Neuronal stem cell (in vitro differentiated cells): ENCODE measurements at regions not wholly inside any gene's neighbourhood (a gene's known extent, or its start where the extent isn't known, plus 50 kb on each side); places are given as distances from the start of the nearest gene placed in this dataset.

Experiments used
- DNase-seq: peaks from one replicate; pipeline ENCODE4 v3.0.0-alpha.2; 2013; ENCODE audit warnings: low spot score
- H2AFZ ChIP-seq: one replicate; pipeline ENCODE4 v1.6.1; 2013; ENCODE audit warnings: mild to moderate bottlenecking, low read length, inconsistent platforms
- H2AK5ac ChIP-seq: 2 replicates; pipeline ENCODE4 v1.6.1; 2013; ENCODE audit warnings: low read depth, mild to moderate bottlenecking, inconsistent platforms, low read length, moderate library complexity, mixed read lengths
- H2BK120ac ChIP-seq: 2 replicates; pipeline ENCODE4 v1.6.1; 2013; ENCODE audit warnings: low read depth, mild to moderate bottlenecking, inconsistent platforms, low read length, moderate library complexity, mixed read lengths
- H2BK12ac ChIP-seq: one replicate; pipeline ENCODE4 v1.6.1; 2013; ENCODE audit warnings: low read length, inconsistent platforms
- H2BK15ac ChIP-seq: 2 replicates; pipeline ENCODE4 v1.6.1; 2013; ENCODE audit warnings: mild to moderate bottlenecking, low read length, inconsistent platforms, mixed read lengths
- H2BK5ac ChIP-seq: one replicate; pipeline ENCODE4 v1.6.1; 2013; ENCODE audit warnings: inconsistent platforms, mild to moderate bottlenecking, low read length, moderate library complexity
- H3K14ac ChIP-seq: one replicate; pipeline ENCODE4 v1.6.1; 2013; ENCODE audit warnings: low read length, inconsistent platforms
- H3K18ac ChIP-seq: 2 replicates; pipeline ENCODE4 v1.6.1; 2013; ENCODE audit warnings: low read length, inconsistent platforms
- H3K23ac ChIP-seq: 2 replicates; pipeline ENCODE4 v1.6.1; 2013; ENCODE audit warnings: low read depth, mild to moderate bottlenecking, mixed read lengths, low read length, inconsistent platforms; ENCODE audit not compliant: poor library complexity
- H3K27ac ChIP-seq: replicated peaks from 3 replicates; pipeline ENCODE4 v1.5.1; 2013; ENCODE audit warnings: low read length, inconsistent platforms
- H3K27me3 ChIP-seq, 3 experiments: 2 replicates each; pipeline ENCODE4 v1.6.1; 2013; ENCODE audit warnings: low read length in 3 of 3, mild to moderate bottlenecking in 2 of 3, inconsistent platforms in 1 of 3, low read depth in 1 of 3, mixed read lengths in 1 of 3, moderate library complexity in 1 of 3; ENCODE audit not compliant: control insufficient read depth in 3 of 3, insufficient read depth in 3 of 3
- H3K36me3 ChIP-seq, 2 donors: replicated peaks in 1 of 2; 2 replicates each; pipeline ENCODE4 v1.6.1; 2013; ENCODE audit warnings: low read length in 2 of 2; ENCODE audit not compliant: control insufficient read depth in 2 of 2, insufficient read depth in 2 of 2
- H3K4ac ChIP-seq: 2 replicates; pipeline ENCODE4 v1.6.1; 2013; ENCODE audit warnings: inconsistent platforms, mild to moderate bottlenecking, low read length, moderate library complexity
- H3K4me1 ChIP-seq, 2 donors: 1 replicate in 1 of 2; 2 replicates in 1 of 2; pipeline ENCODE4 v1.6.1; 2013; ENCODE audit warnings: low read length in 2 of 2, low read depth in 1 of 2; ENCODE audit not compliant: control insufficient read depth in 2 of 2, insufficient read depth in 1 of 2
- H3K4me2 ChIP-seq: one replicate; pipeline ENCODE4 v1.6.1; 2013; ENCODE audit warnings: mild to moderate bottlenecking, low read length, inconsistent platforms; ENCODE audit not compliant: insufficient read depth, poor library complexity, severe bottlenecking
- H3K4me3 ChIP-seq, 2 donors: 2 replicates each; pipeline ENCODE4 v1.5.1; 2013; ENCODE audit warnings: low read length in 2 of 2, mild to moderate bottlenecking in 2 of 2, inconsistent platforms in 1 of 2, moderate library complexity in 1 of 2
- H3K79me1 ChIP-seq: one replicate; pipeline ENCODE4 v1.6.1; 2013; ENCODE audit warnings: low read depth, mild to moderate bottlenecking, inconsistent platforms, low read length, moderate library complexity
- H3K9ac ChIP-seq: one replicate; pipeline ENCODE4 v1.6.1; 2013; ENCODE audit warnings: mild to moderate bottlenecking, low read depth, low read length, inconsistent platforms; ENCODE audit not compliant: poor library complexity
- H3K9me3 ChIP-seq, 2 donors: replicated peaks in 1 of 2; 2 replicates each; pipeline versions ENCODE3 to v1.6.1; 2013; ENCODE audit warnings: low read length in 2 of 2, mild to moderate bottlenecking in 2 of 2, inconsistent platforms in 1 of 2, low read depth in 1 of 2, mixed read lengths in 1 of 2, moderate library complexity in 1 of 2; ENCODE audit not compliant: control insufficient read depth in 2 of 2, insufficient read depth in 1 of 2
- H4K8ac ChIP-seq: one replicate; pipeline ENCODE4 v1.6.1; 2013; ENCODE audit warnings: low read depth, mild to moderate bottlenecking, inconsistent platforms, low read length, moderate library complexity
- H4K91ac ChIP-seq: one replicate; pipeline ENCODE4 v1.6.1; 2013; ENCODE audit warnings: low read length, low read depth, mild to moderate bottlenecking, inconsistent platforms; ENCODE audit not compliant: poor library complexity
- WGBS, 2 donors: extraction: QIAGEN DNeasy Blood & Tissue Kit; methylation state at CpG; one replicate each; pipeline ENCODE4 v1.1.7; 2013; ENCODE audit warnings: missing lambda C conversion rate in 2 of 2, mixed read lengths in 1 of 2; ENCODE audit not compliant: insufficient read length in 2 of 2, insufficient replicate concordance in 1 of 2; ENCODE audit errors: extremely low coverage in 2 of 2; 5-methylcytosine and 5-hydroxymethylcytosine counted together

- no peaks in the 10 kb centered on the region for H3K79me1 ChIP-seq
- H3K4me1 ChIP-seq = no peaks in the 10 kb centered on the region
- H3K36me3 ChIP-seq = no peaks in the 10 kb centered on the region
- no peak overlapping the region for H3K14ac ChIP-seq
- no CpG with 5 or more reads among the region's 1 CpG for WGBS, 2 donors
- no peak overlapping the region for H2AK5ac ChIP-seq
- H3K9me3 ChIP-seq = no peaks in the 10 kb centered on the region
- DNase-seq = no peak
- H4K91ac ChIP-seq = no peak overlapping the region
- no peak overlapping the region for H3K23ac ChIP-seq
- H2BK12ac ChIP-seq = no peak overlapping the region
- no peak overlapping the region for H3K4me3 ChIP-seq
- no peak overlapping the region for H3K27ac ChIP-seq
- H3K9ac ChIP-seq = no peak overlapping the region
- no peak overlapping the region for H4K8ac ChIP-seq
- no peak overlapping the region for H3K4ac ChIP-seq
- no peak overlapping the region for H2BK5ac ChIP-seq
- no peak overlapping the region for H3K18ac ChIP-seq
- no peak overlapping the region for H2BK15ac ChIP-seq
- H3K4me2 ChIP-seq = no peak overlapping the region
- H3K27me3 ChIP-seq = no peaks in the 10 kb centered on the region
- H2BK120ac ChIP-seq = no peak overlapping the region
- H2AFZ ChIP-seq = no peak overlapping the region
Measured at GRCh38 chr18:6465281-6465680, 50.6 kb upstream of the L3MBTL4 start.

GRCh38 chr18:6476190-6476589 is 61.5 kb upstream of the L3MBTL4 start:
- Histone ChIP-seq H2BK5ac (no peak overlapping the region), H3K4ac (no peak overlapping the region), H2AFZ (no peak overlapping the region), H3K4me3 (no peak overlapping the region), H3K27me3 (no peaks in the 10 kb centered on the region), H2BK15ac (no peak overlapping the region), H3K9ac (no peak overlapping the region), H2BK12ac (no peak overlapping the region), H3K4me1 (no peaks in the 10 kb centered on the region), H3K36me3 (no peaks in the 10 kb centered on the region), H2BK120ac (no peak overlapping the region), H4K91ac (no peak overlapping the region), H3K9me3 (peaks cover 0 to 2% of the 10 kb centered on the region in 2 donors), H4K8ac (no peak overlapping the region), H3K14ac (no peak overlapping the region), H3K18ac (no peak overlapping the region), H3K27ac (no peak overlapping the region), H3K79me1 (no peaks in the 10 kb centered on the region), H2AK5ac (no peak overlapping the region), H3K4me2 (no peak overlapping the region), H3K23ac (no peak overlapping the region)
- DNase-seq = no peak
- WGBS, 2 donors = no CpG with 5 or more reads among the region's 1 CpG

GRCh38 chr18:6476880-6477279 is 62.2 kb upstream of the L3MBTL4 start:
- Histone ChIP-seq H3K23ac (no peak overlapping the region), H3K14ac (no peak overlapping the region), H2BK120ac (no peak overlapping the region), H4K8ac (no peak overlapping the region), H4K91ac (no peak overlapping the region), H2BK15ac (no peak overlapping the region), H2BK12ac (no peak overlapping the region), H3K9ac (no peak overlapping the region), H3K4me3 (no peak overlapping the region), H2AK5ac (no peak overlapping the region), H3K4ac (no peak overlapping the region), H3K4me1 (no peaks in the 10 kb centered on the region), H3K27me3 (no peaks in the 10 kb centered on the region), H2BK5ac (no peak overlapping the region), H3K79me1 (no peaks in the 10 kb centered on the region), H3K27ac (no peak overlapping the region), H2AFZ (no peak overlapping the region), H3K9me3 (peaks cover 0 to 2% of the 10 kb centered on the region in 2 donors), H3K36me3 (no peaks in the 10 kb centered on the region), H3K18ac (no peak overlapping the region), H3K4me2 (no peak overlapping the region)
- no CpG with 5 or more reads among the region's 2 CpGs for WGBS, 2 donors
- no peak for DNase-seq

GRCh38 chr18:6478121-6478520 is 63.4 kb upstream of the L3MBTL4 start:
- no peak overlapping the region for H2BK15ac ChIP-seq
- H3K4ac ChIP-seq = no peak overlapping the region
- H3K23ac ChIP-seq = no peak overlapping the region
- H3K18ac ChIP-seq = no peak overlapping the region
- H3K4me2 ChIP-seq = no peak overlapping the region
- H3K4me3 ChIP-seq = no peak overlapping the region
- no peak overlapping the region for H4K8ac ChIP-seq
- no peak overlapping the region for H2AFZ ChIP-seq
- DNase-seq = no peak
- no peak overlapping the region for H2BK120ac ChIP-seq
- no peak overlapping the region for H3K9ac ChIP-seq
- H2AK5ac ChIP-seq = no peak overlapping the region
- WGBS, 2 donors = no CpG with 5 or more reads among the region's 6 CpGs
- H2BK5ac ChIP-seq = no peak overlapping the region
- H4K91ac ChIP-seq = no peak overlapping the region
- H3K27me3 ChIP-seq = no peaks in the 10 kb centered on the region
- no peaks in the 10 kb centered on the region for H3K79me1 ChIP-seq
- no peak overlapping the region for H3K14ac ChIP-seq
- no peaks in the 10 kb centered on the region for H3K36me3 ChIP-seq
- peaks cover 0 to 2% of the 10 kb centered on the region in 2 donors for H3K9me3 ChIP-seq
- H3K4me1 ChIP-seq = no peaks in the 10 kb centered on the region
- no peak overlapping the region for H2BK12ac ChIP-seq
- H3K27ac ChIP-seq = no peak overlapping the region
